GDM1 (cell line): ENCODE measurements at regions not wholly inside any gene's neighbourhood (a gene's known extent, or its start where the extent isn't known, plus 50 kb on each side); places are given as distances from the start of the nearest gene placed in this dataset.
"Not testable (repeated sequence)": the region's sequence is repeated elsewhere in the genome, so short reads cannot be mapped to it uniquely, and the experiment has no call there.

Experiments
- DNase-seq: peaks from one replicate; lab custom pipeline; 2025; lab: John Stamatoyannopoulos, UW

- DNase-seq: no peak
These were observed 484.2 kb upstream of the BOD1L1 start for GRCh38 chr4:14111730-14112181.

- DNase-seq: no peak
These were observed 487.6 kb upstream of the BOD1L1 start for GRCh38 chr4:14115106-14115505.

GRCh38 chr4:14117575-14118238 is 490.2 kb upstream of the BOD1L1 start:
- DNase-seq: no peak

- DNase-seq: no peak
These were observed 497.3 kb upstream of the BOD1L1 start for GRCh38 chr4:14124816-14125215.

- DNase-seq: no peak
These were observed 498.0 kb upstream of the BOD1L1 start for GRCh38 chr4:14125375-14126129.

GRCh38 chr4:14130551-14130950 is 503.0 kb upstream of the BOD1L1 start:
- DNase-seq: no peak

- no peak for DNase-seq
These were observed 503.8 kb upstream of the BOD1L1 start for GRCh38 chr4:14131335-14131734.

- DNase-seq: no peak
These were observed 504.8 kb upstream of the BOD1L1 start for GRCh38 chr4:14132301-14132700.

GRCh38 chr4:14138106-14138505 is 510.6 kb upstream of the BOD1L1 start:
- no peak for DNase-seq

GRCh38 chr4:14143892-14144291 is 516.4 kb upstream of the BOD1L1 start:
- no peak for DNase-seq

GRCh38 chr4:14149176-14150053 is 521.9 kb upstream of the BOD1L1 start:
- DNase-seq: no peak

- no peak for DNase-seq
These were observed 523.6 kb upstream of the BOD1L1 start for GRCh38 chr4:14151101-14151500.

- DNase-seq: no peak
These were observed 525.5 kb upstream of the BOD1L1 start for GRCh38 chr4:14152834-14153519.

- DNase-seq: no peak
These were observed 528.3 kb upstream of the BOD1L1 start for GRCh38 chr4:14155803-14156202.

GRCh38 chr4:14157262-14157661 is 529.7 kb upstream of the BOD1L1 start:
- DNase-seq: no peak

GRCh38 chr4:14165222-14165920 is 537.8 kb upstream of the BOD1L1 start:
- peak; percentile 3 for DNase-seq

GRCh38 chr4:14167876-14168510 is 540.5 kb upstream of the BOD1L1 start:
- no peak for DNase-seq

GRCh38 chr4:14168919-14169318 is 541.4 kb upstream of the BOD1L1 start:
- DNase-seq: peak; percentile 28

- no peak for DNase-seq
These were observed 541.9 kb upstream of the BOD1L1 start for GRCh38 chr4:14169460-14169859.

- not testable (repeated sequence) for DNase-seq
These were observed 542.4 kb upstream of the BOD1L1 start for GRCh38 chr4:14169940-14170339.

- DNase-seq: no peak
These were observed 549.1 kb upstream of the BOD1L1 start for GRCh38 chr4:14176613-14177012.
